Vagina (tissue), 2 donors: ENCODE measurements at regions not wholly inside any gene's neighbourhood (a gene's known extent, or its start where the extent isn't known, plus 50 kb on each side); places are given as distances from the start of the nearest gene placed in this dataset.

ENCODE experiments used
- DNase-seq, 2 donors: peaks; one replicate each; pipeline ENCODE4 v3.0.0-alpha.2; 2017; ENCODE audit errors: extremely low spot score in 2 of 2
- H3K27ac ChIP-seq: fragments of 200-600 bp; sonication (generic); one replicate; pipeline ENCODE4 v1.5.1; 2019
- H3K27me3 ChIP-seq: fragments of 200-600 bp; sonication (generic); one replicate; pipeline ENCODE4 v1.5.1; 2019
- H3K36me3 ChIP-seq, 2 donors: fragments of 200-600 bp; sonication (generic); one replicate each; pipeline ENCODE4 v1.5.1; 2017 to 2019
- H3K4me1 ChIP-seq: fragments of 200-600 bp; sonication (generic); one replicate; pipeline ENCODE4 v1.5.1; 2019
- H3K4me3 ChIP-seq, 2 donors: fragments of 200-600 bp; sonication (generic); 1 replicate in 1 of 2; 2 replicates in 1 of 2; pipeline ENCODE4 v1.5.1; 2016 to 2019
- H3K9me3 ChIP-seq: fragments of 200-600 bp; sonication (generic); one replicate; pipeline ENCODE4 v1.5.1; 2019
- CTCF ChIP-seq, 3 experiments: fragments of 450-650 bp in 2 of 3; fragments of 200-600 bp in 1 of 3; sonication (generic) in 1 of 3; IDR thresholded peaks; one replicate each; pipeline ENCODE4 v1.5.1; 2017 to 2019; ENCODE audit warnings: antibody characterized with exemption in 3 of 3, mild to moderate bottlenecking in 2 of 3, moderate library complexity in 2 of 3
- POLR2A ChIP-seq, 2 donors: fragments of 450-650 bp; IDR thresholded peaks; one replicate each; pipeline ENCODE4 v1.6.1; 2017; ENCODE audit warnings: antibody characterized with exemption in 2 of 2, mild to moderate bottlenecking in 2 of 2, moderate library complexity in 2 of 2
- POLR2AphosphoS5 ChIP-seq, 2 donors: sonication (generic); formaldehyde crosslinking; IDR thresholded peaks; one replicate each; pipeline ENCODE4 v1.9.0; 2017; ENCODE audit warnings: antibody characterized with exemption in 2 of 2, mild to moderate bottlenecking in 2 of 2, low read depth in 1 of 2; ENCODE audit not compliant: insufficient read depth in 1 of 2
- intact Hi-C: fragments of 100-400 bp; cut with DNase I; formaldehyde crosslinking; loops from one replicate; pipeline ENCODE4 v1.15.1; 2023

DNA sequence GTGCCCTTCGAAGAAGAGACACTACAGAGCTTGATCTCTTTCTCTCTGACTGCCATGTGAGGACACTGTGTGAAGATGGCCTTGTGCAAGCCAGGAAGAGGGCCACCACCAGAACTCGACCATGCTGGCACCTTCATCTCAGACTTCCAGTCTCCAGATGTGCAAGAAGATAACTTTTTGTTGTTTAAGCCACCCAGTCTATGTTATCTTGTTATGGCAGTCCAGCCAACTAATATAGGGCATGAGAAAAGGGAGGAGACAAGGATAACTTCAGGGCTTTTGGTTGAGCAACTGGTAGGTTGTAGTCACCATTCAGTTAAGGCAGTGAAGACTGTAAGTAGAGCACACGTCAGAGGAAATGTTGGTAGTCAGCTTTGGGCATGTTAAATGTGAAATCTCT lies 515.5 kb downstream of the CSNK1G3 start:
- intact Hi-C loops, result no loop called here
- no peak for DNase-seq
- Histone ChIP-seq H3K36me3 (no peaks in the 10 kb centered on the region), H3K4me3 (no peak overlapping the region), H3K27me3 (no peaks in the 10 kb centered on the region), H3K4me1 (no peaks in the 10 kb centered on the region), H3K27ac (no peak overlapping the region), H3K9me3 (no peaks in the 10 kb centered on the region)
- TF ChIP-seq POLR2A (IDR thresholded peaks at IDR 0.05), result no peak
- TF ChIP-seq POLR2AphosphoS5 (IDR thresholded peaks at IDR 0.05; ENCODE audit: insufficient read depth in 1 of 2, low read depth in 1 of 2), result no peak
- TF ChIP-seq CTCF (IDR thresholded peaks at IDR 0.05), result no peak

DNA sequence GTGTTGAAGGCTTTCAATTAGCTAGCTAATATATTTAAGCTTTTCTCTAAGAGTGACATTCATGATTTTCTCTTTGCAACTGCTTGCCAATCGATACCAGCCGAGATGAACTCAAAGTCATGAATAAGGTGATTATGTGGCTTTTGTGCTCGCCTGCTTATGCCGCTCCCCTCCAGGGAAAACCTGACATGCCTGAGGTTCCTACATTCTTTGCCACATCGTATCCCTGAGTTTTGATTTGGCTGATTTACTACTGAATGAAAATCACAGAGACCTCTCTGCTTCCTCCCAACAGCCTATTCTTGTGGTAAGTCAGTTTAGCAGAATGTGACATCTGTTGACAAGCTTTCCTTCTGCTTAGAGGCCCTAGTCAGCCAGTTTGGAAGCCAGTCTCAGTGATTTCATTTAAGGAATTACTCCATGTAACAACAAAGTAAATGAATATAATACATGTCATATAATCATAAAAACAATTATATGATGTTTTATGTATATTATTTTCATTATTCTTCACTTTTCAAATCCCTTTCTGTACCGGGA lies 513.4 kb downstream of the CSNK1G3 start:
- DNase-seq, result no peak
- no peak overlapping the region for H3K4me3 ChIP-seq
- TF ChIP-seq POLR2A (IDR thresholded peaks at IDR 0.05) (no peak), POLR2AphosphoS5 (IDR thresholded peaks at IDR 0.05; ENCODE audit: insufficient read depth in 1 of 2, low read depth in 1 of 2) (no peak), CTCF (IDR thresholded peaks at IDR 0.05) (no peak)
- H3K36me3 ChIP-seq, result no peaks in the 10 kb centered on the region
- H3K27me3 ChIP-seq, result no peaks in the 10 kb centered on the region
- intact Hi-C loops, result no loop called here
- H3K4me1 ChIP-seq, result no peaks in the 10 kb centered on the region
- no peak overlapping the region for H3K27ac ChIP-seq
- no peaks in the 10 kb centered on the region for H3K9me3 ChIP-seq

DNA sequence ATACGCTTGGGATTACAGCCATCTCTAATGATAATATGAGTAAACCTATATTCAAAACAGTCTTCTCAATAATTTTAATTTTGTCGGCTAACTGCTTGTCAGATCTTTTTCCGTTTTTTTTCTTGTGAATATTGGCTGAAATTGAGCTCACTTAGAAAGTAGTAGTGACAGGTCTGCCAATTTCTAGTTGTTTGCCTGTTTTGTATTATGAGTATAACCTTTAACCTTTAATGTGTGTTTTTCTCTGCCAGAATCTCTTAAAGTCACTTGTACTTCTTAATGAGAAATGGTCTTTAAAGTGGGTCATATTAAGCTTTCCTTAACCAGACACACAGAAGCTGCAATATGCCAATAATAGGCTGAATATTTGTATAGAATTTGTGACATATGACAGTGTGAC lies 511.0 kb downstream of the CSNK1G3 start:
- Histone ChIP-seq H3K4me1 (no peaks in the 10 kb centered on the region), H3K27me3 (no peaks in the 10 kb centered on the region), H3K4me3 (no peak overlapping the region), H3K9me3 (no peaks in the 10 kb centered on the region), H3K36me3 (no peaks in the 10 kb centered on the region), H3K27ac (no peak overlapping the region)
- no peak for DNase-seq
- TF ChIP-seq CTCF (IDR thresholded peaks at IDR 0.05) (no peak), POLR2A (IDR thresholded peaks at IDR 0.05) (no peak), POLR2AphosphoS5 (IDR thresholded peaks at IDR 0.05; ENCODE audit: insufficient read depth in 1 of 2, low read depth in 1 of 2) (no peak)
- intact Hi-C loops, result no loop called here

DNA sequence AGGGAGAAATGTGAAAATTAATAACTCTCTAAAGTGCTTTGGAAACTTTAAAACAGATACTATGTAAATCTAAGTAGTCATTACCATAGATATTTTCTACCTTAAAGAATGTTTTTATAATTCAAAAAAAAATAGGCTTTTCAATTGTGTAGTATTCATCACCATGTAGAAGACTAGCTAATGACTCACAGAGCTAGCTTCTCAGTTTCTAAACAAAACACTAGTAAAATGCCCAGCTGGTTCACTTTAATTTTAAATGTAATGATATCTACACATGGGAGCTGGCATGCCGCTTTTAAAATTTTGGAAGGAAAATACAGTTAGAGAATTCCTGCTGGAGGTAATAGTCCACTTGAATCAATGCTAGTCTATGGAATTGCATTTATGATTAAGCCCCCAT lies 509.8 kb downstream of the CSNK1G3 start:
- intact Hi-C loops, result no loop called here
- no peaks in the 10 kb centered on the region for H3K4me1 ChIP-seq
- DNase-seq, result no peak

More for the DNA sequence above, 509.8 kb downstream of the CSNK1G3 start:
- no peak for TF ChIP-seq POLR2AphosphoS5 (IDR thresholded peaks at IDR 0.05; ENCODE audit: insufficient read depth in 1 of 2, low read depth in 1 of 2)
- no peak for TF ChIP-seq POLR2A (IDR thresholded peaks at IDR 0.05)
- TF ChIP-seq CTCF (IDR thresholded peaks at IDR 0.05), result no peak
- Histone ChIP-seq H3K27me3 (no peaks in the 10 kb centered on the region), H3K36me3 (no peaks in the 10 kb centered on the region), H3K9me3 (no peaks in the 10 kb centered on the region), H3K27ac (no peak overlapping the region), H3K4me3 (no peak overlapping the region)
